Activated T-helper 17 cell treated with anti-CD3 and anti-CD28 coated beads, Interleukin-2, amount 50 U/mL, for 72 hours (primary cell): ENCODE measurements at regions not wholly inside any gene's neighbourhood (a gene's known extent, or its start where the extent isn't known, plus 50 kb on each side); places are given as distances from the start of the nearest gene placed in this dataset.

Source experiments
- ATAC-seq: fragments of 150-1000 bp; cut with Tn5 transposase; replicated peaks from 2 replicates; pipeline ENCODE4 v1.10.0; 2021; ENCODE audit warnings: mild to moderate bottlenecking, moderate library complexity
- H3K27ac Mint-ChIP-seq: one replicate; pipeline ENCODE4 v1.8.0; 2022; ENCODE audit warnings: mixed read lengths
- H3K27me3 Mint-ChIP-seq: one replicate; pipeline ENCODE4 v1.8.0; 2022; ENCODE audit warnings: mixed read lengths
- H3K36me3 Mint-ChIP-seq: one replicate; pipeline ENCODE4 v1.8.0; 2022; ENCODE audit warnings: low read depth, mild to moderate bottlenecking, mixed read lengths
- H3K4me1 Mint-ChIP-seq: one replicate; pipeline ENCODE4 v1.8.0; 2022; ENCODE audit warnings: mixed read lengths
- H3K4me3 Mint-ChIP-seq: one replicate; pipeline ENCODE4 v1.8.0; 2022; ENCODE audit warnings: mild to moderate bottlenecking, mixed read lengths
- H3K9me3 Mint-ChIP-seq: one replicate; pipeline ENCODE4 v1.8.0; 2022; ENCODE audit warnings: mixed read lengths

- no peak overlapping the region for H3K27ac Mint-ChIP-seq
- no peak overlapping the region for H3K4me3 Mint-ChIP-seq
- H3K4me1 Mint-ChIP-seq = no peaks in the 10 kb centered on the region
- H3K27me3 Mint-ChIP-seq = peaks cover 3% of the 10 kb centered on the region
- H3K36me3 Mint-ChIP-seq = no peaks in the 10 kb centered on the region
- no peak for ATAC-seq
- H3K9me3 Mint-ChIP-seq = no peaks in the 10 kb centered on the region
Measured at GRCh38 chr18:75937306-75937705, 509.8 kb upstream of the SMIM21 start.

- H3K27ac Mint-ChIP-seq = no peak overlapping the region
- H3K4me1 Mint-ChIP-seq = no peaks in the 10 kb centered on the region
- H3K36me3 Mint-ChIP-seq = no peaks in the 10 kb centered on the region
- H3K4me3 Mint-ChIP-seq = no peak overlapping the region
- H3K27me3 Mint-ChIP-seq = peaks cover 4% of the 10 kb centered on the region
- H3K9me3 Mint-ChIP-seq = no peaks in the 10 kb centered on the region
- no peak for ATAC-seq
Measured at GRCh38 chr18:75936862-75937261, 509.4 kb upstream of the SMIM21 start.

GRCh38 chr18:75931079-75931478 lies 503.6 kb upstream of the SMIM21 start:
- no peaks in the 10 kb centered on the region for H3K9me3 Mint-ChIP-seq
- H3K27me3 Mint-ChIP-seq = peaks cover 4% of the 10 kb centered on the region
- no peaks in the 10 kb centered on the region for H3K36me3 Mint-ChIP-seq
- no peak overlapping the region for H3K4me3 Mint-ChIP-seq
- ATAC-seq = no peak
- no peak overlapping the region for H3K27ac Mint-ChIP-seq
- no peaks in the 10 kb centered on the region for H3K4me1 Mint-ChIP-seq

- H3K27ac Mint-ChIP-seq = no peak overlapping the region
- H3K27me3 Mint-ChIP-seq = peaks cover 4% of the 10 kb centered on the region
- H3K4me1 Mint-ChIP-seq = no peaks in the 10 kb centered on the region
- H3K4me3 Mint-ChIP-seq = no peak overlapping the region
- no peak for ATAC-seq
- no peaks in the 10 kb centered on the region for H3K9me3 Mint-ChIP-seq
- no peaks in the 10 kb centered on the region for H3K36me3 Mint-ChIP-seq
Measured at GRCh38 chr18:75928706-75929105, 501.2 kb upstream of the SMIM21 start.

DNA sequence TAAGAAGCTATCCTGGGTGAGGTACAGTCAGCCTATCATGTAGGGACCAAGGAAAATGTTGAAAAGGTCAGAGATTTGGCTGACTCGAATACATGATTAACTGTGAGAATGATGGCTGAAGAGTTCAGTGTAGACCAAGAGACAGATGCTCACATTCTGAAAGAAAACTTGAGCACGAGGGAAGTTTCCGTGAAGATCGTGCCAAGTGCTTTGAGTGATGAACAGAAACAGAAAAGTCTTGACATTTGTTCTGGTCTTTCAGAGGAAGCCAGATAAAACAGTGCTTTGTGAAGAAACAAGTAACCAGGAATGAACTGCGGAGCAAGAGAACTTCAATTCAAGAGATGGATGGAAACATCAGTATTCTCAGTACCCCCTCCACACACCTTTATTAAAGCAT lies 500.3 kb upstream of the SMIM21 start:
- H3K36me3 Mint-ChIP-seq = no peaks in the 10 kb centered on the region
- H3K9me3 Mint-ChIP-seq = no peaks in the 10 kb centered on the region
- H3K27ac Mint-ChIP-seq = no peak overlapping the region
- H3K4me1 Mint-ChIP-seq = no peaks in the 10 kb centered on the region
- no peak overlapping the region for H3K4me3 Mint-ChIP-seq
- ATAC-seq = no peak
- peaks cover 4% of the 10 kb centered on the region for H3K27me3 Mint-ChIP-seq

DNA sequence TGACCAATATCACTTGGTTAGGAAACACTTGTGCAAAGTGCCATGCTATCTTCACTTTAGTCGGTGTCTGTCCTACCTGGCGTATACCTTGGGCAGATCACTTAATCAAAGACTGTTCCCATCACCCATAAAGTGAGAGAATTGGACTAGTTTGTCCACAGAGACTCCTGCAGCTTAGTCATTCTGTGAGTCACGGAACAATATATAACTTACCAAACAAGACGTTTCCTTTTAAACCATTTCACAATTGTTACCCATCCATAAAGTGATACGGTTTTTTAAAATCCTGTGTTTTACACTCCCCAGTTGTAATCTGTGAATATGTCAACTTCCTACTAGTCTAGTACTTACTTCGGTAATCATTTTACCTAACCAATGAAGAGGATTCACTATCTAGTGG lies 499.3 kb upstream of the SMIM21 start:
- H3K27ac Mint-ChIP-seq = no peak overlapping the region
- no peaks in the 10 kb centered on the region for H3K4me1 Mint-ChIP-seq
- H3K9me3 Mint-ChIP-seq = no peaks in the 10 kb centered on the region
- no peak overlapping the region for H3K4me3 Mint-ChIP-seq
- no peaks in the 10 kb centered on the region for H3K27me3 Mint-ChIP-seq
- ATAC-seq = no peak
- no peaks in the 10 kb centered on the region for H3K36me3 Mint-ChIP-seq

DNA sequence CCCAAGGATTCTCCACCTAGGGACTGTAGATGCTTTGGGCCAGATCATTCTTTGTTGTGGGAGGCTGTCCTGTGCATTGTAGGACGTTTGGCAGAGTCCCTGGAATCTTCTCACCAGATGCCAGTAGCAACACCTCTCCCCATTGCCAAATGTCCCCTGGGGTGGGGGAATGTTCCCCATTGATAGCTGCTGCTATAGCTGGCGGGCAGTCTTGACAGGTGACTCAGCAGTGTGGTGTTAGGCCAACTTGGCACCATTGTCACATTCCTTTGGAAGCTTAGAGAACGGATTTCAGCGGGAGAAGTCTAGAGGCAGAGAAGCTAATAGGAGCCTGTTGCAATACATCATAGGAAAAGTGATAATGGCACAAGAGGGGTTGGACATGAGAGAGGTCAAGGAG lies 495.7 kb upstream of the SMIM21 start:
- Mint-ChIP-seq H3K9me3 (no peaks in the 10 kb centered on the region), H3K4me1 (no peaks in the 10 kb centered on the region), H3K27ac (no peak overlapping the region), H3K27me3 (peaks cover 4% of the 10 kb centered on the region), H3K4me3 (no peak overlapping the region), H3K36me3 (no peaks in the 10 kb centered on the region)
- no peak for ATAC-seq

DNA sequence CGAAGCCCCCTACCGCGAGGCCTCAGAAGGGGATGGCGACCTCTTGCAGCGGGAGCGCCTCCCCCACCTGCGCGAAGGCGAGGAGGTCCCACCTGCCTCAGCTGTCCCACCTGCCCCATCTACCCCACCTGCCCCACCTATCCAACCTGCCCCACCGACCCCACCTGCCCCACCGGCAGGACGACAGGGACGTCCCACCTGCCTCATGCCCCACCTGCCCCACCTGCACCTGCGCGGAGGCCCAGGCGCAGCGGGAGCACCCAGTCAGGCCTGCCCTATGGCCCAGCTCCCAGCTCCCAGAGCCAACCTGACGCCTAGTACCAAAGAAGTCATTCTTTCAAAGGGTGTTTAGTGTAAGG lies 489.1 kb upstream of the SMIM21 start:
- no peak for ATAC-seq
- Mint-ChIP-seq H3K27me3 (peaks cover 32% of the 10 kb centered on the region), H3K4me3 (no peak overlapping the region), H3K27ac (no peak overlapping the region), H3K36me3 (no peaks in the 10 kb centered on the region), H3K9me3 (no peaks in the 10 kb centered on the region), H3K4me1 (no peaks in the 10 kb centered on the region)

DNA sequence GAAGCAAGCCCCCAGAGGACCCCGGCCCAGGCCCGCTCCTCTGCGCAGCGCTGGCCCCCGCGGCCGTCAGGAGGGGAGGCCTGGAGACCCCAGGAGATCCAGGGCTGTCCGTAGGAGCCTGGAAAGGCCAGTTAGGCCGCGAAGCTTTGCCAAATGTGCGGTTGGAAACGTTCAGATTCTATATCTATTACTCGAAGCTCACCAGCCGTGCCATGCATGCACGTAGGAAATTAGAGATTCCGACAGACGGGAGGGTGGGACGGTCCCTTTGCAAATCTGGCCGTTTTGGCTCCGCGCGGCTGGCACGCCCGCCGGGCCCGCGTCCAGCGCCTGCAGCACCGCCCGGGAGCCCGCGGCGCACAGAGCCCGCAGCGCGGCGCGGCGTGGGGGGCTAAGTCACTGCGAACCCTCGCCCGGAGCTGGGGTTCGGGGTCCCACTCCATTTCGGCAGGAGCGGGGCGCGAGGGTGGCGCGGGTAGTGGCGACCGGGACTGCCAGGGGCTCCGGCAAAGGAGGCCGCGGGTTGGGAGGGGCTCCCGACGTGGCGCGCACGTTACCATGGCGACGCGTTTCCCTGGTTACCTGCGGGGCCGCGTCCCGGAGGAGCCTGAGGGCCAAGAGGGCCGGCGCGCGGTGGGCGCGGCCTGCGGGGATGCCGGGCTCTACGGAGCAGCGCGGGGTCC lies 488.6 kb upstream of the SMIM21 start:
- ATAC-seq = no peak

DNA sequence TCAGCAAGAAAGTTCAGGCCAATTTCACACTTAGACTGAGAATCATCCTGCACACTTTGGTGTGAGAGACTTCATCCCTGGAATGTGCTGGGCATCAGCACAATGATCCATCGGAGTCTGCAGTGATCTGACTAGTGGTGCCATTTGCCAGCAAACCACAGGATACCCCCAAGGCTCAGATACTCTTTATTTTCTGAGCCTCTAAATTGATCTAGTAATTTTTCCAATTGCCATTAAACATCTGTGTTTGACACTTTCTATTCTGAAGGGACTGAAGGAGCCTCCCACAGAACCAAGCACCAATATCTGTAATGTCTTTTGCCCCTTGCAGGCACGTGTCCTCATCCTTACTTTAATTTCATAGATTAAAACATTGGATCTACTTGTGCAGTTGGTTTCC lies 485.3 kb upstream of the SMIM21 start:
- Mint-ChIP-seq H3K4me3 (no peak overlapping the region), H3K9me3 (no peaks in the 10 kb centered on the region), H3K36me3 (no peaks in the 10 kb centered on the region), H3K4me1 (no peaks in the 10 kb centered on the region), H3K27me3 (peaks cover 24% of the 10 kb centered on the region), H3K27ac (no peak overlapping the region)
- no peak for ATAC-seq

More for the DNA sequence above, 488.6 kb upstream of the SMIM21 start:
- H3K4me3 Mint-ChIP-seq = no peak overlapping the region
- peaks cover 28% of the 10 kb centered on the region for H3K27me3 Mint-ChIP-seq
- no peaks in the 10 kb centered on the region for H3K36me3 Mint-ChIP-seq
- no peaks in the 10 kb centered on the region for H3K9me3 Mint-ChIP-seq
- H3K4me1 Mint-ChIP-seq = no peaks in the 10 kb centered on the region
- H3K27ac Mint-ChIP-seq = no peak overlapping the region

GRCh38 chr18:75904416-75904815 lies 476.9 kb upstream of the SMIM21 start:
- no peak overlapping the region for H3K4me3 Mint-ChIP-seq
- ATAC-seq = no peak
- H3K27ac Mint-ChIP-seq = no peak overlapping the region
- H3K9me3 Mint-ChIP-seq = no peaks in the 10 kb centered on the region
- no peaks in the 10 kb centered on the region for H3K4me1 Mint-ChIP-seq
- no peaks in the 10 kb centered on the region for H3K27me3 Mint-ChIP-seq
- no peaks in the 10 kb centered on the region for H3K36me3 Mint-ChIP-seq

DNA sequence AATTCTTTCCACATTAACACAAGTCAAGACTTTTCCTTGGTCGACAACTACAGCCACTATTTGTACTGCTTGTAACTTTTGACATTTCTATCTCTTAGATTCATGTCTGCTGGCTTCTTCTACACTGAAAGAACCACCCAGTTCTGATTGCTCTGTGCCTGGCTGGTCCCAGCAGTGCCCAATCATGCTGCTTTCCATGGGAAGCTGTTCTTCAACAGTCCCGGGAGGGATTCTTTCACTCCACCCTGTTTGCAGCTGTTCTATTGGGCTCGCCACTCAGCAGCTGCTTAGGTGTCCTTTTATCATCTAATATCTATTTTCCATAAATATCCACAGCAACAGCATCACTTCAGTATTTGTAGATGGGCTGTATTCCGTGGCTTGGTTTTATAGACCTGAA lies 471.1 kb upstream of the SMIM21 start:
- Mint-ChIP-seq H3K36me3 (no peaks in the 10 kb centered on the region), H3K9me3 (no peaks in the 10 kb centered on the region), H3K4me3 (no peak overlapping the region), H3K4me1 (no peaks in the 10 kb centered on the region), H3K27me3 (no peaks in the 10 kb centered on the region), H3K27ac (no peak overlapping the region)
- no peak for ATAC-seq

- Mint-ChIP-seq H3K4me1 (no peaks in the 10 kb centered on the region), H3K27ac (no peak overlapping the region), H3K4me3 (no peak overlapping the region), H3K9me3 (no peaks in the 10 kb centered on the region), H3K36me3 (no peaks in the 10 kb centered on the region), H3K27me3 (no peaks in the 10 kb centered on the region)
- ATAC-seq = no peak
Measured at GRCh38 chr18:75897386-75897785, 469.9 kb upstream of the SMIM21 start.

DNA sequence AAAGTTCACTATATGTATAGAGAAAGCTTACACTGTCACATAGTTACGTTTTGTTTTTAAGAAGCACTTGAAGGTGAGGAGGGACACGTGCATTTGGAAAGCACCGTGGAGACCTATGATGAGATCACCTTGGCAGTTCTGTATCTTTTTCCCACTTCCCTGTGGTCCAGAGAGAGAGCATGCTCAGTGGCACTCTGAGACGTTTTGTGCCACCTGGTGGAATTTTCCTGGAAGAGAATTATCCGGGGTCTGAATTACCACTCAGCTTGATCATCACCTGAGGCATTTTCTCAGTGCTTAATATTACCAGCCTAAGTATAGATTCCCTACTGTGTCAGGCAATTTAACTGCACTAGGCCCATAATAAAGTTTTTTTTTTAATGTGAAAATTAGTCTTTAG lies 469.4 kb upstream of the SMIM21 start:
- Mint-ChIP-seq H3K27me3 (no peaks in the 10 kb centered on the region), H3K27ac (no peak overlapping the region), H3K36me3 (no peaks in the 10 kb centered on the region), H3K9me3 (no peaks in the 10 kb centered on the region), H3K4me1 (no peaks in the 10 kb centered on the region), H3K4me3 (no peak overlapping the region)
- ATAC-seq = no peak

- ATAC-seq = no peak
- no peaks in the 10 kb centered on the region for H3K4me1 Mint-ChIP-seq
- peaks cover 7% of the 10 kb centered on the region for H3K27me3 Mint-ChIP-seq
- no peaks in the 10 kb centered on the region for H3K36me3 Mint-ChIP-seq
- H3K4me3 Mint-ChIP-seq = no peak overlapping the region
- H3K9me3 Mint-ChIP-seq = no peaks in the 10 kb centered on the region
- H3K27ac Mint-ChIP-seq = no peak overlapping the region
Measured at GRCh38 chr18:75895135-75895534, 467.6 kb upstream of the SMIM21 start.

DNA sequence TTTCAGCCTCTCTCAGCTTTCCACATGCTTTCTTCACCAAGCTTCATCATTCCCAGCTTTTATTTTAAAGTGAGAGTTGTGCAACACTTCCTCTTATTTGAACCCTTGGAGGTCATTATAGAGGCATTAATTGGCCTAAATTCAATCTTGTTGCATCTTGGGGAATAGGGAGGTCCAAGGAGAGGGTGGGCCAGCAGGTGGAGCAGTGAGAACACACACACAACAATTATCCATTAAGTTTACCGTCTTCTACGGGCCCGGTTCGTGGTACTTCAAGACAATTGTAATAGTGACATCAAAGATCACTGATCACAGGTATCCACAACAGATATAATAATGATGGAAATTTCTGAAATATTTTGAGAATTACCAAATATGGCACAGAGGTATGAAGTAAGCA lies 457.2 kb upstream of the SMIM21 start:
- Mint-ChIP-seq H3K27me3 (peaks cover 5% of the 10 kb centered on the region), H3K4me3 (no peak overlapping the region), H3K27ac (no peak overlapping the region), H3K9me3 (no peaks in the 10 kb centered on the region), H3K36me3 (no peaks in the 10 kb centered on the region), H3K4me1 (no peaks in the 10 kb centered on the region)
- no peak for ATAC-seq
